NCI-H460 (cell line): ENCODE measurements at regions not wholly inside any gene's neighbourhood (a gene's known extent, or its start where the extent isn't known, plus 50 kb on each side); places are given as distances from the start of the nearest gene placed in this dataset.
A peak's percentile ranks its signal among the peaks of the same experiment; 100 is the strongest.
"Not testable (repeated sequence)": the region's sequence is repeated elsewhere in the genome, so short reads cannot be mapped to it uniquely, and the experiment has no call there.

ENCODE experiments used
- DNase-seq: peaks from one replicate; pipeline ENCODE4 v3.0.0-alpha.2; 2016; ENCODE audit warnings: low read depth; ENCODE audit errors: extremely low read depth

- DNase-seq = no peak
These were observed 119.8 kb downstream of the TPR start for GRCh38 chr1:186255266-186255665.

- no peak for DNase-seq
These were observed 124.5 kb downstream of the TPR start for GRCh38 chr1:186250529-186250928.

- not testable (repeated sequence) for DNase-seq
These were observed 126.4 kb downstream of the TPR start for GRCh38 chr1:186248608-186249007.

GRCh38 chr1:186244825-186245224 lies 130.2 kb downstream of the TPR start:
- peak; percentile 20 for DNase-seq
